Ascending aorta (tissue), 2 donors: ENCODE measurements at regions not wholly inside any gene's neighbourhood (a gene's known extent, or its start where the extent isn't known, plus 50 kb on each side); places are given as distances from the start of the nearest gene placed in this dataset.

ENCODE experiments used
- DNase-seq, 2 donors: peaks; one replicate each; pipeline ENCODE4 v3.0.0-alpha.2; 2019; ENCODE audit warnings: low spot score in 2 of 2
- H3K27ac ChIP-seq, 2 donors: fragments of 200-600 bp; sonication (generic); one replicate each; pipeline ENCODE4 v1.5.1; 2016 to 2017; ENCODE audit warnings: mild to moderate bottlenecking in 1 of 2
- H3K27me3 ChIP-seq: fragments of 200-600 bp; sonication (generic); one replicate; pipeline ENCODE4 v1.5.1; 2017
- H3K36me3 ChIP-seq, 2 donors: fragments of 200-600 bp; sonication (generic); one replicate each; pipeline ENCODE4 v1.5.1; 2016
- H3K4me1 ChIP-seq, 2 donors: fragments of 200-600 bp; sonication (generic); one replicate each; pipeline ENCODE4 v1.5.1; 2016 to 2017; ENCODE audit warnings: mild to moderate bottlenecking in 1 of 2
- H3K4me3 ChIP-seq, 2 donors: fragments of 200-600 bp; sonication (generic); one replicate each; pipeline ENCODE4 v1.5.1; 2016 to 2017; ENCODE audit warnings: mild to moderate bottlenecking in 1 of 2
- H3K9me3 ChIP-seq, 2 donors: fragments of 200-600 bp; sonication (generic); one replicate each; pipeline ENCODE4 v1.5.1; 2016
- intact Hi-C: fragments of 100-400 bp; cut with DNase I; formaldehyde crosslinking; loops from one replicate; pipeline ENCODE4 v1.15.1; 2023
- TF ChIP-seq, protein P1 (sequence below), 3 experiments: fragments of 200-600 bp in 2 of 3; fragments of 450-650 bp in 1 of 3; sonication (generic) in 2 of 3; IDR thresholded peaks; one replicate each; pipeline ENCODE4 v1.5.1; 2016 to 2019; ENCODE audit warnings: antibody characterized with exemption in 3 of 3, mild to moderate bottlenecking in 1 of 3, moderate library complexity in 1 of 3

GRCh38 chr1:175839779-175840669, 96.6 kb upstream of the TNR start:
- no peaks in the 10 kb centered on the region for H3K36me3 ChIP-seq
- intact Hi-C loops: no loop called here
- no peak for DNase-seq

DNA sequence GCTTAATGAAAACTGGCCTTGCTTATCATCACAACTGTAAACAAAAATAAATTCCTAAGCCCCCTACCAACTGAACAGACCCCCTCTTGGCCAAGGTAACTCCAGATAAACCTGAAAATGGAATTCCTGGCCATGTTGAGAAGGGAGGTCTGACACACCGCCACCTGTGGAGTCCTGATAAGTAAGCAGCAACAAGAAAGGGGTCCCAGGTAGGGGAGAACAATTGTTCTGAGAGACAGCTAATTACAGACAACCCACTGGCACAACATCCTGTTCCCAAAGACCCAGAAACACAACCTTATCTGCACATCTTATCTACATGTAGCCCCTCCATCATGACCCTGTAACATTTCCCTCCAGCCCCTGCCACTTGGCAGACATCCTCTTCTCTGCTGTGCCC, 91.2 kb upstream of the TNR start:
- no peaks in the 10 kb centered on the region for H3K36me3 ChIP-seq
- H3K27ac ChIP-seq: no peak overlapping the region
- intact Hi-C loops: no loop called here
- no peak overlapping the region for H3K4me3 ChIP-seq
- no peaks in the 10 kb centered on the region for H3K9me3 ChIP-seq
- TF ChIP-seq, protein P1, sequence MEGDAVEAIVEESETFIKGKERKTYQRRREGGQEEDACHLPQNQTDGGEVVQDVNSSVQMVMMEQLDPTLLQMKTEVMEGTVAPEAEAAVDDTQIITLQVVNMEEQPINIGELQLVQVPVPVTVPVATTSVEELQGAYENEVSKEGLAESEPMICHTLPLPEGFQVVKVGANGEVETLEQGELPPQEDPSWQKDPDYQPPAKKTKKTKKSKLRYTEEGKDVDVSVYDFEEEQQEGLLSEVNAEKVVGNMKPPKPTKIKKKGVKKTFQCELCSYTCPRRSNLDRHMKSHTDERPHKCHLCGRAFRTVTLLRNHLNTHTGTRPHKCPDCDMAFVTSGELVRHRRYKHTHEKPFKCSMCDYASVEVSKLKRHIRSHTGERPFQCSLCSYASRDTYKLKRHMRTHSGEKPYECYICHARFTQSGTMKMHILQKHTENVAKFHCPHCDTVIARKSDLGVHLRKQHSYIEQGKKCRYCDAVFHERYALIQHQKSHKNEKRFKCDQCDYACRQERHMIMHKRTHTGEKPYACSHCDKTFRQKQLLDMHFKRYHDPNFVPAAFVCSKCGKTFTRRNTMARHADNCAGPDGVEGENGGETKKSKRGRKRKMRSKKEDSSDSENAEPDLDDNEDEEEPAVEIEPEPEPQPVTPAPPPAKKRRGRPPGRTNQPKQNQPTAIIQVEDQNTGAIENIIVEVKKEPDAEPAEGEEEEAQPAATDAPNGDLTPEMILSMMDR (IDR thresholded peaks at IDR 0.05): no peak
- no peaks in the 10 kb centered on the region for H3K27me3 ChIP-seq
- DNase-seq: no peak
- no peaks in the 10 kb centered on the region for H3K4me1 ChIP-seq

More at GRCh38 chr1:175839779-175840669, 96.6 kb upstream of the TNR start:
- H3K4me1 ChIP-seq: no peaks in the 10 kb centered on the region
- no peak overlapping the region for H3K27ac ChIP-seq
- no peak overlapping the region for H3K4me3 ChIP-seq
- no peaks in the 10 kb centered on the region for H3K9me3 ChIP-seq
- no peaks in the 10 kb centered on the region for H3K27me3 ChIP-seq
- TF ChIP-seq, protein P1 (IDR thresholded peaks at IDR 0.05): no peak

GRCh38 chr1:175833951-175834350, 90.6 kb upstream of the TNR start:
- Histone ChIP-seq H3K27ac (no peak overlapping the region), H3K27me3 (no peaks in the 10 kb centered on the region), H3K36me3 (no peaks in the 10 kb centered on the region), H3K4me1 (no peaks in the 10 kb centered on the region), H3K9me3 (no peaks in the 10 kb centered on the region), H3K4me3 (no peak overlapping the region)
- TF ChIP-seq, protein P1 (IDR thresholded peaks at IDR 0.05): no peak
- no peak for DNase-seq
- intact Hi-C loops: no loop called here

DNA sequence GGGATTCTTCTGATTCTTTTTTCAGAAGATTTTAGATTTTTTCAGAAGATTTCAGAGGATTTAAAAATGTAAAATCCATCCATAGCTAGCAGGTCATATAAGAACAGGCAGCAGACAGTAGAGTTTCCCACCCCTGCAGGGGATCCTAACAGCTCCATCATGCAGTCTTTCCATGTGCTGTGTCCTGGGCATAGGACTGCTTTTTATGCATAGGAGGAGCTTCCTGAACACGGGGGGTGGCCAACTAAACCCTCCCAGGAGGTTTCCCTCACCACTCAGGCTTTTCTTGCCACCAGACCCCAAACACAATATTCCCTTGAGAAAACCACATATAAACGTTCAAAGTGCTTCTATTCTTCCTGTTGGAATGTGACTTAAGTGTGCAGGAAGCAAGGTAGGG, 90.1 kb upstream of the TNR start:
- H3K27me3 ChIP-seq: no peaks in the 10 kb centered on the region
- no peak for DNase-seq
- H3K9me3 ChIP-seq: no peaks in the 10 kb centered on the region
- H3K27ac ChIP-seq: no peak overlapping the region
- TF ChIP-seq, protein P1 (IDR thresholded peaks at IDR 0.05): no peak
- no peak overlapping the region for H3K4me3 ChIP-seq
- no peaks in the 10 kb centered on the region for H3K4me1 ChIP-seq
- intact Hi-C loops: no loop called here
- H3K36me3 ChIP-seq: no peaks in the 10 kb centered on the region

DNA sequence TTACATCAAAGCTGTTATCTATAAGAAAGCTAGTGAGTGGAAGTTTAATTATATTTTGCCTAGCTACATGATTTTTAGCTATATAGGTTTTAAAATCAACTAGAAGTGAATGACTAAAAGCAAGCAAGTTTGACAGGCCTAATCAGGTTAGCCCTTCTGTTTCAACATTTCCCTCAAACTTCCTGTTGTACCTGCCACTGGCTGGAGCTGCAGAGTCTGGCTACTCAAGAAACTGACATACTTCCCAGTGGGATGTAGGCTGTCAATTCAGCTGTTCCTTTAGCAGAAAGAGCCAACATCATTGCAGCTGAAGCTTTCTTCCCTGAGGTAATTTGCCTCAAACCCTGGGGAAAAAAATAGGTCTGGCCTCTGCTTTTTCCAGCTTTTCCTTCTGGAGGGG, 87.1 kb upstream of the TNR start:
- H3K4me1 ChIP-seq: no peaks in the 10 kb centered on the region
- DNase-seq: no peak
- H3K9me3 ChIP-seq: no peaks in the 10 kb centered on the region
- no peak overlapping the region for H3K4me3 ChIP-seq
- H3K36me3 ChIP-seq: no peaks in the 10 kb centered on the region
- no peak overlapping the region for H3K27ac ChIP-seq
- TF ChIP-seq, protein P1 (IDR thresholded peaks at IDR 0.05): no peak
- no peaks in the 10 kb centered on the region for H3K27me3 ChIP-seq
- intact Hi-C loops: no loop called here
